ENCODE measurements at regions not wholly inside any gene's neighbourhood (a gene's known extent, or its start where the extent isn't known, plus 50 kb on each side); places are given as distances from the start of the nearest gene placed in this dataset.

- H3K79me2 ChIP-seq (ENCODE audit: insufficient read depth, low read depth, low read length): no peaks in the 10 kb centered on the region
- H3K4me1 ChIP-seq (ENCODE audit: insufficient read depth, low read length, poor library complexity, severe bottlenecking): no peaks in the 10 kb centered on the region
- DNase-seq (ENCODE audit: low spot score): no peak
- no peak overlapping the region for H3K27ac ChIP-seq (ENCODE audit: low read depth, low read length, poor library complexity, severe bottlenecking)
- no peaks in the 10 kb centered on the region for H4K20me1 ChIP-seq (ENCODE audit: insufficient read depth, low read length)
- no peak overlapping the region for H3K4me2 ChIP-seq (ENCODE audit: low read length)
- no TSS peak for BruUV-seq (replicated peaks)
- H2AFZ ChIP-seq (ENCODE audit: low read length): no peak overlapping the region
- ChIA-PET CTCF (ENCODE audit: unreplicated experiment) (no interaction called here), POLR2A (no interaction called here)
- H3K9me3 ChIP-seq (ENCODE audit: low read length): no peaks in the 10 kb centered on the region
- no peaks in the 10 kb centered on the region for H3K36me3 ChIP-seq (ENCODE audit: insufficient read depth, low read length)
- H3K4me3 ChIP-seq (ENCODE audit: low read depth, low read length, poor library complexity, severe bottlenecking): no peak overlapping the region
- no peak for TF ChIP-seq EZH2phosphoT487 (IDR thresholded peaks at IDR 0.05; ENCODE audit: borderline replicate concordance, low read depth, low read length)
- TF ChIP-seq CTCF (conservative IDR thresholded peaks at IDR 0.05; ENCODE audit: low read length): no peak
- H3K9me2 ChIP-seq (ENCODE audit: insufficient read depth, low read length): no peaks in the 10 kb centered on the region
- intact Hi-C loops (cut with micrococcal nuclease; ENCODE audit: unreplicated experiment): no loop called here
Observed at GRCh38 chr18:78123144-78123909, 856.3 kb upstream of the SALL3 start.

- Histone ChIP-seq H3K4me1 (ENCODE audit: insufficient read depth, low read length, poor library complexity, severe bottlenecking) (no peaks in the 10 kb centered on the region), H3K79me2 (ENCODE audit: insufficient read depth, low read depth, low read length) (no peaks in the 10 kb centered on the region), H3K9me2 (ENCODE audit: insufficient read depth, low read length) (no peaks in the 10 kb centered on the region), H4K20me1 (ENCODE audit: insufficient read depth, low read length) (no peaks in the 10 kb centered on the region), H3K27ac (ENCODE audit: low read depth, low read length, poor library complexity, severe bottlenecking) (no peak overlapping the region), H3K9me3 (ENCODE audit: low read length) (no peaks in the 10 kb centered on the region), H3K4me3 (ENCODE audit: low read depth, low read length, poor library complexity, severe bottlenecking) (no peak overlapping the region), H2AFZ (ENCODE audit: low read length) (no peak overlapping the region), H3K4me2 (ENCODE audit: low read length) (no peak overlapping the region), H3K36me3 (ENCODE audit: insufficient read depth, low read length) (no peaks in the 10 kb centered on the region)
- intact Hi-C loops (cut with micrococcal nuclease; ENCODE audit: unreplicated experiment): no loop called here
- BruUV-seq (replicated peaks): no TSS peak
- no peak for TF ChIP-seq CTCF (conservative IDR thresholded peaks at IDR 0.05; ENCODE audit: low read length)
- no peak for TF ChIP-seq EZH2phosphoT487 (IDR thresholded peaks at IDR 0.05; ENCODE audit: borderline replicate concordance, low read depth, low read length)
- POLR2A ChIA-PET: no interaction called here
- CTCF ChIA-PET (ENCODE audit: unreplicated experiment): no interaction called here
- DNase-seq (ENCODE audit: low spot score): no peak
Observed at GRCh38 chr18:78123926-78124797, 855.5 kb upstream of the SALL3 start.
